ENCODE measurements at regions not wholly inside any gene's neighbourhood (a gene's known extent, or its start where the extent isn't known, plus 50 kb on each side); places are given as distances from the start of the nearest gene placed in this dataset.
"Not testable (repeated sequence)": the region's sequence is repeated elsewhere in the genome, so short reads cannot be mapped to it uniquely, and the experiment has no call there.

- not testable (repeated sequence) for H3K27ac Mint-ChIP-seq; H3K9me3 Mint-ChIP-seq; H3K4me1 Mint-ChIP-seq (ENCODE audit: unreplicated experiment); H3K27me3 Mint-ChIP-seq; H3K36me3 Mint-ChIP-seq; H3K4me3 Mint-ChIP-seq; DNase-seq (ENCODE audit: extremely low spot score, unreplicated experiment)
These were observed 89.7 kb downstream of the PPIAL4C start for GRCh38 chr1:149673231-149673909.

DNA sequence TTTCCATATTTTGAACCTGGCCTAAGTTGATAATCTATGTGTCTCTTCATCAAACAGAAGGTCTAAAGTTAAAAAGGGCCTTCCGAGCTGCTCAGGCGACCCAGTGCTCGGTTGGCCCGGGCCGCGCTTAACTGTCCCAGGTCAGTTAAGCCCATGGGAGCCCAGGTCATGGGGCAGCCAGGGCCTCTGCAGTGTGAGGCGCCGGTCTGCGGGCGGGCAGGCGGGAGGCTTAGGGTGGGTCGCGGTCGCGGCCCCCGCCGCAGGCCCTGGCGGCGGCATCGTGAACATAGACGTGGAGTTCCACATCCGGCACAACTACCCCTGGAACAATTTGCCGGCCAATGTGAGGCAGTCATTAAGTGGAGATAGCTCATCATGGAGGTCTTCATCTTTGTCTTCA, 91.3 kb downstream of the PPIAL4C start:
- not testable (repeated sequence) for H3K4me1 Mint-ChIP-seq (ENCODE audit: unreplicated experiment); DNase-seq (ENCODE audit: extremely low spot score, unreplicated experiment); H3K9me3 Mint-ChIP-seq; H3K27me3 Mint-ChIP-seq; H3K27ac Mint-ChIP-seq; H3K36me3 Mint-ChIP-seq; H3K4me3 Mint-ChIP-seq

- not testable (repeated sequence) for H3K4me3 Mint-ChIP-seq; H3K27me3 Mint-ChIP-seq; DNase-seq (ENCODE audit: extremely low spot score, unreplicated experiment); H3K9me3 Mint-ChIP-seq; H3K27ac Mint-ChIP-seq; H3K4me1 Mint-ChIP-seq (ENCODE audit: unreplicated experiment); H3K36me3 Mint-ChIP-seq
These were observed 93.7 kb downstream of the PPIAL4C start for GRCh38 chr1:149677359-149677758.

- H3K36me3 Mint-ChIP-seq: not testable (repeated sequence)
These were observed 95.8 kb upstream of the FCGR1A start for GRCh38 chr1:149686593-149687238.

GRCh38 chr1:149691399-149691798, 91.1 kb upstream of the FCGR1A start:
- H3K27me3 Mint-ChIP-seq; DNase-seq (ENCODE audit: extremely low spot score, unreplicated experiment); H3K9me3 Mint-ChIP-seq; H3K4me3 Mint-ChIP-seq; H3K27ac Mint-ChIP-seq; H3K36me3 Mint-ChIP-seq; H3K4me1 Mint-ChIP-seq (ENCODE audit: unreplicated experiment): not testable (repeated sequence)

More at GRCh38 chr1:149686593-149687238, 95.8 kb upstream of the FCGR1A start:
- not testable (repeated sequence) for H3K4me3 Mint-ChIP-seq; H3K27ac Mint-ChIP-seq; H3K27me3 Mint-ChIP-seq; H3K9me3 Mint-ChIP-seq; DNase-seq (ENCODE audit: extremely low spot score, unreplicated experiment); H3K4me1 Mint-ChIP-seq (ENCODE audit: unreplicated experiment)

DNA sequence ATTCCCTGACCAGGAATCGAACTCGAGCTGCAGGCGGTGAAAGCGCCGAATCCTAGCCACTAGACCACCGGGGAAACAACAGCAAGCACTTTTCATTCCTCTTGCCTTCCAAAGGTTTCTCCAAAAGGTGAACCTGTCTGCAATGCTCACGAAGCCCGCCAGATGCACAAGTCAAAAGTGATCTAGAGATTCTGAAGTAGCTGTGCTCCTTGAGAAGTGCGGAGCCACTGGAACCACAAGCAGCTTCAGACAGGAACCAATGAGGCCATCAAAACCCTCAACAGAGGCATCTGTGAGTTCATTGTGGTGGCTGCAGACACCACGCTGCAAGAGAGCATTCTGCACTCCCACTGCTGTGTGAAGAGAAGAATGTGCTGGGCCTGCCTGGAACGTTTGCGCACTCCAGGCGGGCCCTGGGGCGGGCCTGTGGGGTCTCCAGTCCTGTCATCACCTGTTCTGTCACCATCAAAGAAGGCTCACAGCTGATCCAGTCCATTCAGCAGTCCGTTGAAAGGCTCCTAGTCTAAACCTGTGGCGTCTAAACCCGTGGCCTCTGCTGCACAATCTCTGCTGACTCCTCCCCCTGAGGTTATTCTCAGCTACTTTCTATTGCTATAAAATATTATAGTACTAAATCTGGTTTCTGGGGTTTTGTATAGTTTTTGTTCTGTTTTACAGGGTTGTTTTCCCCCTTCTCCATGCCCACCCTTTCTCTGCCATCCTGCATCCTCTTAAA, 89.5 kb upstream of the FCGR1A start:
- not testable (repeated sequence) for H3K9me3 Mint-ChIP-seq; H3K4me1 Mint-ChIP-seq (ENCODE audit: unreplicated experiment); H3K27ac Mint-ChIP-seq; H3K36me3 Mint-ChIP-seq; H3K27me3 Mint-ChIP-seq; H3K4me3 Mint-ChIP-seq; DNase-seq (ENCODE audit: extremely low spot score, unreplicated experiment)

- not testable (repeated sequence) for H3K36me3 Mint-ChIP-seq; DNase-seq (ENCODE audit: extremely low spot score, unreplicated experiment); H3K9me3 Mint-ChIP-seq; H3K27me3 Mint-ChIP-seq; H3K27ac Mint-ChIP-seq; H3K4me1 Mint-ChIP-seq (ENCODE audit: unreplicated experiment); H3K4me3 Mint-ChIP-seq
These were observed 87.4 kb upstream of the FCGR1A start for GRCh38 chr1:149695066-149695465.

GRCh38 chr1:149700220-149700619, 82.3 kb upstream of the FCGR1A start:
- not testable (repeated sequence) for H3K27me3 Mint-ChIP-seq; H3K27ac Mint-ChIP-seq; H3K9me3 Mint-ChIP-seq; DNase-seq (ENCODE audit: extremely low spot score, unreplicated experiment); H3K4me3 Mint-ChIP-seq; H3K36me3 Mint-ChIP-seq; H3K4me1 Mint-ChIP-seq (ENCODE audit: unreplicated experiment)

DNA sequence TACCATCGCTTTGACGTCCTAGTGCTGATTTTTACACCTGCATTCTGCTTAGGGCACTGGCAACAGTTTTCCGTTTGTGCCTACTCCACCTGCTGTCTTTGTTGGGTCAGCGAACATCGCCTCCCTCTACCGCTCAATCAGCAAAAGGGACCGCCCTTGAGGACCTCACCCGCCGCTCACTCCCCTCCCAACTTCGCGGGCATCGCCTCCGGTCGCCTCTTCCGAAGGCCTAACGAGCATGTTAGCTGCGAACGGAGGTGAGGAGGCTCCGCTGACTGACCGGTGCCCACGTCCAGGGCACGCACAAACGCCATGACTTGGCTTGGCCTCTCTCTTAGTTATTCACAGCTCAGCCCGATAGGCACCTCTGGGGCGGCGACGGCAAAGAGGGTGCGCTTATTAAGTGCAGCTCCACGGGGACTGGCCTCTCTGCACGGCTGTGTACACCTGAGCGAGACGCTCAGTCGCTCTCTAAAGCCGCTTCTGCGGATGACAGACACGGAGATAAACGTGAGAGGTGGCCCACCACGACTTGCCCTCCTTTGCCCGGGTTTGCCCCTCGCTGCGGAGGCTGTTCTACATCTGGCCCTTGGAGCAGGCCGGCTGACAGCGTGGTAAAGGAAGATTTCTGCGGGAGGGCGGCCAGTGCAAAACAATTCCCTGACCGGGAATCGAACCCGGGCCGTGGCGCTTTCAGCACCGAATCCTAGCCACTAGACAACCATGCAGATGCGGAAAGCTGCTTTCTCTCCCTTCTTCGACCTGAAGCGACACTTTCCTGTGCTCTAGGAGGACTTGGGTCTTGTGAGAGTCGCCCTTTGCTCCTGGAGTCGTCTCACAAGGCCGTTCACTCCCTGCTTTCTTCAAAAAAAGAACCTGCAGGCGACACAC, 81.6 kb upstream of the FCGR1A start:
- not testable (repeated sequence) for H3K27me3 Mint-ChIP-seq; H3K9me3 Mint-ChIP-seq; H3K4me1 Mint-ChIP-seq (ENCODE audit: unreplicated experiment); H3K36me3 Mint-ChIP-seq; DNase-seq (ENCODE audit: extremely low spot score, unreplicated experiment); H3K4me3 Mint-ChIP-seq; H3K27ac Mint-ChIP-seq

DNA sequence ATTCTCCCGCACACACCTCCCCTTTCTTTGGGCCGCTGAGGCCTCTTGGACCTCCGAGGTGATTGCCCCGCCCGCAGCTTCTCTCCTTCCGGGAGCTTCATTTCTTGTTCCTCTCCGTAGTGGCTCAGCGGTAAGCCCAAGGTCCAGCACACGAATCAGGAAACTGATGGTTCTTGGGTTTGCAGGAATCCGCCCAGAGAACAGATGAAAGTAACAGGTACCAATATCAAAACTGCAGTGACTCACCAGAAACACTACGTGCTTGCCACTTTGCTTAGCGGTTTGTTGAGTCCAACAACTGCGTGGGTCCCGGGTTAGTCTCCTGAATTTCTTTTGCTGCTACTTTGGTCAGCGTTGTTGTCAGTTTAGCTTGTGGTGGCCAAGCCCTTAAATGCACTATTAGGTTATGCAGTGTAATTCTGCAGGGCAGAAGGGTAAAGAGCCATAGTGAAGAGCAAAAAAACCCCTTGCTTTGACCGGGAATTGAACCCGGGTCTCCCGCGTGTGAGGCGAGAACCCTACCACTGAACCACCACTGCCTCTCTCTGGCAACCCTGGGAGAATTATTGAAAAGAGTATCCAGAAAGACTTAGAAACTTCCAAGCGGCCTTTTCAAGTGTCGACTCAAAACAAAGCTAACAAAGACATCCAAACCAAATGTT, 74.2 kb upstream of the FCGR1A start:
- Mint-ChIP-seq H3K4me3 (peak overlapping the region; percentile 89), H3K27ac (peak overlapping the region; percentile 98)
- not testable (repeated sequence) for H3K9me3 Mint-ChIP-seq; H3K27me3 Mint-ChIP-seq; H3K4me1 Mint-ChIP-seq (ENCODE audit: unreplicated experiment); H3K36me3 Mint-ChIP-seq
- peak; percentile 75 for DNase-seq (ENCODE audit: extremely low spot score, unreplicated experiment)

GRCh38 chr1:149711651-149712050, 70.8 kb upstream of the FCGR1A start:
- not testable (repeated sequence) for H3K27ac Mint-ChIP-seq; H3K4me3 Mint-ChIP-seq; H3K4me1 Mint-ChIP-seq (ENCODE audit: unreplicated experiment); H3K9me3 Mint-ChIP-seq; H3K36me3 Mint-ChIP-seq; H3K27me3 Mint-ChIP-seq; DNase-seq (ENCODE audit: extremely low spot score, unreplicated experiment)

- Mint-ChIP-seq H3K27ac (peak overlapping the region; percentile 90), H3K4me3 (peak overlapping the region; percentile 85)
- H3K4me1 Mint-ChIP-seq (ENCODE audit: unreplicated experiment); H3K9me3 Mint-ChIP-seq; H3K36me3 Mint-ChIP-seq; H3K27me3 Mint-ChIP-seq: not testable (repeated sequence)
- DNase-seq (ENCODE audit: extremely low spot score, unreplicated experiment): peak; percentile 68
These were observed 70.2 kb upstream of the FCGR1A start for GRCh38 chr1:149712154-149712927.

Data from type B pancreatic cell (in vitro differentiated cells).